ENCODE measurements at regions not wholly inside any gene's neighbourhood (a gene's known extent, or its start where the extent isn't known, plus 50 kb on each side); places are given as distances from the start of the nearest gene placed in this dataset.

DNA sequence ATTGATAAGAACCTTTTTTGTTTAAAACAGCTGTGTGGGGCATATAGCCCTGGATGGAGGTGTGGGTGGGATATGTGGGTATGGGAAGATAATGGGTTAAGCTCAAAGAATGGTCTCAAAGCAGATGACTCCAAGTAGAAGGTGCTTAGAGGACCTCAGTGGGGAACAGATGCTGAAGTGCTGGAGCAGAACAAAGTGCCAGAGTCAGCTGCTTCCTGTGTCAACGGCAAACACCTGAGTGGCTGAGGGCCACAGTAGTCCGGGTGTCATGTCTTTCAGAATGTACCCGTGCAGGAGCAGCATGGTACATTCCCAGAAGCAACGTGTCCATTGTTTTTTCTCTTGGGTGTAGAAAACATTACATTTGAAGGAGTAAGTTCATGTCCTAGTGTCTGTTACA is 210.6 kb downstream of the CCNG2 start:
- no peak overlapping the region for H3K4ac ChIP-seq (ENCODE audit: low read depth, low read length)
- no peaks in the 10 kb centered on the region for H3K23me2 ChIP-seq (ENCODE audit: insufficient read length, low read depth, low read length, poor library complexity, severe bottlenecking)
- H3K4me2 ChIP-seq (ENCODE audit: insufficient read depth, insufficient read length, low read length) = no peak overlapping the region
- H2BK5ac ChIP-seq (ENCODE audit: insufficient read length, low read length) = no peak overlapping the region
- H3K18ac ChIP-seq (ENCODE audit: insufficient read length, low read depth, low read length) = no peak overlapping the region
- H3K36me3 Mint-ChIP-seq (ENCODE audit: insufficient read depth in 1 of 3, low read depth in 3 of 3) = no peaks in the 10 kb centered on the region
- no peak overlapping the region for H4K91ac ChIP-seq (ENCODE audit: insufficient read length, low read depth, low read length)
- H3K4me1 ChIP-seq (ENCODE audit: insufficient read depth, low read length) = no peaks in the 10 kb centered on the region
- no peak overlapping the region for H3K27ac ChIP-seq (ENCODE audit: insufficient read length, low read depth, low read length)
- H2AK5ac ChIP-seq (ENCODE audit: insufficient read length, low read length) = no peak overlapping the region
- H3K14ac ChIP-seq (ENCODE audit: insufficient read depth, low read length) = no peak overlapping the region
- H3K27me3 Mint-ChIP-seq (ENCODE audit: low read depth) = peaks cover 14% of the 10 kb centered on the region
- H3K9me3 Mint-ChIP-seq = no peaks in the 10 kb centered on the region
- no peaks in the 10 kb centered on the region for H3K4me1 Mint-ChIP-seq
- no peak overlapping the region for H2BK120ac ChIP-seq (ENCODE audit: low read depth, low read length, poor library complexity, severe bottlenecking)
- TF ChIP-seq CTCF (conservative IDR thresholded peaks at IDR 0.05) = no peak
- no peaks in the 10 kb centered on the region for H3K27me3 ChIP-seq (ENCODE audit: insufficient read depth, low read length)
- no peak overlapping the region for H3K4me3 Mint-ChIP-seq
- H4K20me1 ChIP-seq (ENCODE audit: control insufficient read depth, insufficient read depth, insufficient read length) = no peaks in the 10 kb centered on the region
- no peak overlapping the region for H2BK12ac ChIP-seq (ENCODE audit: insufficient read length, low read depth, low read length)
- no peak overlapping the region for H4K5ac ChIP-seq (ENCODE audit: insufficient read length, low read depth, low read length)
- no peak overlapping the region for H2BK15ac ChIP-seq (ENCODE audit: low read depth, low read length)
- no CpG with 5 or more reads among the region's 4 CpGs for WGBS (ENCODE audit: extremely low coverage, insufficient read length, low lambda C conversion rate)
- no peak overlapping the region for H4K8ac ChIP-seq (replicated peaks; ENCODE audit: insufficient read length, low read depth, low read length)
- no peak overlapping the region for H2AFZ ChIP-seq (ENCODE audit: low read length)
- no peak overlapping the region for H3K56ac ChIP-seq (ENCODE audit: insufficient read length, low read depth, low read length)
- H3T11ph ChIP-seq (ENCODE audit: low read length) = no peak overlapping the region
- no peaks in the 10 kb centered on the region for H3K9me3 ChIP-seq (ENCODE audit: control insufficient read depth, low read depth, low read length)
- no peak for DNase-seq
- no peak overlapping the region for H3K27ac Mint-ChIP-seq
- H3K9ac ChIP-seq (ENCODE audit: extremely low read depth, insufficient read length, low read length) = no peak overlapping the region
- H3K79me2 ChIP-seq (ENCODE audit: insufficient read depth, low read length) = no peaks in the 10 kb centered on the region
- H2BK20ac ChIP-seq (ENCODE audit: low read depth, low read length, poor library complexity, severe bottlenecking) = no peak overlapping the region
- H3K23ac ChIP-seq (ENCODE audit: insufficient read length, low read depth, low read length) = no peak overlapping the region
- no peaks in the 10 kb centered on the region for H3K79me1 ChIP-seq (ENCODE audit: insufficient read depth, low read depth, low read length, poor library complexity, severe bottlenecking)
